HEK293 (cell line): ENCODE measurements at regions not wholly inside any gene's neighbourhood (a gene's known extent, or its start where the extent isn't known, plus 50 kb on each side); places are given as distances from the start of the nearest gene placed in this dataset.

Source experiments
- CTCF ChIA-PET: fragments of 350-600 bp; formaldehyde crosslinking; extraction: SDS; loops from one replicate; lab custom pipeline; 2021; ENCODE audit warnings: antibody characterized with exemption; lab: Yijun Ruan, JAX
- POLR2A ChIA-PET: fragments of 300-600 bp; formaldehyde crosslinking; extraction: SDS; loops from one replicate; lab custom pipeline; 2020; ENCODE audit warnings: antibody characterized with exemption, inconsistent platforms; lab: Yijun Ruan, JAX
- H3K27ac ChIP-seq: fragments of 200-500 bp; sonication (Bioruptor generic); 2 replicates; pipeline ENCODE4 v1.5.1; 2014; ENCODE audit warnings: low read depth, low read length, control low read depth, inconsistent platforms; ENCODE audit errors: extremely low read depth
- H3K36me3 ChIP-seq, 2 experiments: fragments of 200-500 bp in 1 of 2; sonication (Bioruptor generic) in 1 of 2; 1 replicate in 1 of 2; 2 replicates in 1 of 2; pipeline ENCODE4 v1.5.1; 2014 to 2017; ENCODE audit warnings: inconsistent platforms in 2 of 2, low read length in 2 of 2; ENCODE audit not compliant: control insufficient read depth in 2 of 2, insufficient read depth in 1 of 2
- H3K4me1 ChIP-seq: fragments of 200-500 bp; sonication (Bioruptor generic); 2 replicates; pipeline ENCODE4 v1.5.1; 2014; ENCODE audit warnings: mild to moderate bottlenecking, low read length, inconsistent platforms; ENCODE audit not compliant: control insufficient read depth, insufficient read depth
- H3K4me3 ChIP-seq: 2 replicates; pipeline ENCODE4 v1.5.1; 2011; ENCODE audit warnings: low read depth, mild to moderate bottlenecking, control low read depth, low read length, moderate library complexity
- H3K9me3 ChIP-seq: fragments of 200-500 bp; sonication (Bioruptor generic); 2 replicates; pipeline ENCODE4 v1.5.1; 2014; ENCODE audit warnings: low read depth, low read length, inconsistent platforms; ENCODE audit not compliant: control insufficient read depth, insufficient read depth
- BCL11A ChIP-seq: fragments of 450-650 bp; formaldehyde crosslinking; IDR thresholded peaks from 2 replicates; pipeline ENCODE4 v1.5.1; 2016; ENCODE audit warnings: low read depth, missing biosample characterization, missing genetic modification characterization
- HIC1 ChIP-seq: fragments of 450-650 bp; formaldehyde crosslinking; IDR thresholded peaks from 2 replicates; pipeline ENCODE4 v1.5.1; 2016; ENCODE audit warnings: missing biosample characterization, missing genetic modification characterization
- PBX3 ChIP-seq: sonication (generic); formaldehyde crosslinking; IDR thresholded peaks from 2 replicates; pipeline ENCODE4 v1.8.1; 2022; ENCODE audit warnings: mild to moderate bottlenecking, moderate library complexity, missing genetic modification reagents
- PRDM1 ChIP-seq: fragments of 450-650 bp; formaldehyde crosslinking; IDR thresholded peaks from 2 replicates; pipeline ENCODE4; 2016; ENCODE audit warnings: missing biosample characterization, missing genetic modification characterization
- REST ChIP-seq: fragments of 450-650 bp; formaldehyde crosslinking; IDR thresholded peaks from 2 replicates; pipeline ENCODE4 v1.5.1; 2016; ENCODE audit warnings: missing biosample characterization, missing genetic modification characterization
- SETDB1 ChIP-seq: IDR thresholded peaks from one replicate; pipeline ENCODE4 v1.6.1; 2017; ENCODE audit warnings: mild to moderate bottlenecking, low read length, moderate library complexity, mixed read lengths; ENCODE audit not compliant: insufficient read length
- SP3 ChIP-seq: fragments of 450-650 bp; formaldehyde crosslinking; IDR thresholded peaks from 2 replicates; pipeline ENCODE4 v1.5.1; 2016; ENCODE audit warnings: missing biosample characterization, missing genetic modification characterization
- TRIM28 ChIP-seq: IDR thresholded peaks from 2 replicates; pipeline ENCODE4 v1.6.1; 2011; ENCODE audit warnings: low read length, control low read depth, borderline replicate concordance
- WT1 ChIP-seq: fragments of 450-650 bp; formaldehyde crosslinking; IDR thresholded peaks from 2 replicates; pipeline ENCODE4 v1.5.1; 2016; ENCODE audit warnings: missing biosample characterization, missing genetic modification characterization
- YY2 ChIP-seq: fragments of 450-650 bp; formaldehyde crosslinking; IDR thresholded peaks from 2 replicates; pipeline ENCODE4 v1.5.1; 2016; ENCODE audit warnings: missing biosample characterization, missing genetic modification characterization
- ZBTB7A ChIP-seq: fragments of 450-650 bp; formaldehyde crosslinking; IDR thresholded peaks from 2 replicates; pipeline ENCODE4 v1.5.1; 2016; ENCODE audit warnings: low read depth, missing biosample characterization, missing genetic modification characterization
- ZFHX2 ChIP-seq: fragments of 450-650 bp; formaldehyde crosslinking; conservative IDR thresholded peaks from 2 replicates; pipeline ENCODE4 v1.5.1; 2016; ENCODE audit warnings: missing biosample characterization, missing genetic modification characterization
- ZNF184 ChIP-seq: fragments of 450-650 bp; IDR thresholded peaks from 2 replicates; pipeline ENCODE4 v1.5.1; 2018; ENCODE audit warnings: missing biosample characterization, mild to moderate bottlenecking, missing genetic modification characterization
- ZNF202 ChIP-seq: fragments of 450-650 bp; formaldehyde crosslinking; IDR thresholded peaks from 2 replicates; pipeline ENCODE4 v1.5.1; 2016; ENCODE audit warnings: missing biosample characterization, missing genetic modification characterization, borderline replicate concordance
- ZNF214 ChIP-seq: fragments of 450-650 bp; formaldehyde crosslinking; IDR thresholded peaks from 2 replicates; pipeline ENCODE4 v1.5.1; 2017; ENCODE audit warnings: missing biosample characterization, mild to moderate bottlenecking, missing genetic modification characterization, borderline replicate concordance
- ZNF239 ChIP-seq: fragments of 450-650 bp; formaldehyde crosslinking; IDR thresholded peaks from 2 replicates; pipeline ENCODE4 v1.5.1; 2016; ENCODE audit warnings: missing biosample characterization, missing genetic modification characterization
- ZNF24 ChIP-seq: fragments of 450-650 bp; formaldehyde crosslinking; IDR thresholded peaks from 2 replicates; pipeline ENCODE4 v1.5.1; 2016; ENCODE audit warnings: missing biosample characterization, missing genetic modification characterization
- ZNF341 ChIP-seq: fragments of 450-650 bp; formaldehyde crosslinking; IDR thresholded peaks from 2 replicates; pipeline ENCODE4; 2016; ENCODE audit warnings: low read depth, missing biosample characterization, missing genetic modification characterization
- ZNF394 ChIP-seq: fragments of 450-650 bp; formaldehyde crosslinking; IDR thresholded peaks from 2 replicates; pipeline ENCODE4 v1.5.1; 2016; ENCODE audit warnings: missing biosample characterization, missing genetic modification characterization, mild to moderate bottlenecking, moderate library complexity, borderline replicate concordance
- ZNF548 ChIP-seq: fragments of 450-650 bp; formaldehyde crosslinking; IDR thresholded peaks from 2 replicates; pipeline ENCODE4 v1.5.1; 2016; ENCODE audit warnings: missing biosample characterization, missing genetic modification characterization
- ZNF654 ChIP-seq: fragments of 450-650 bp; formaldehyde crosslinking; IDR thresholded peaks from 2 replicates; pipeline ENCODE4 v1.5.1; 2016; ENCODE audit warnings: low read depth, missing biosample characterization, missing genetic modification characterization
- ZNF692 ChIP-seq: fragments of 450-650 bp; formaldehyde crosslinking; IDR thresholded peaks from 2 replicates; pipeline ENCODE4 v1.5.1; 2016; ENCODE audit warnings: missing biosample characterization, missing genetic modification characterization
- ZNF768 ChIP-seq: fragments of 450-650 bp; formaldehyde crosslinking; IDR thresholded peaks from 2 replicates; pipeline ENCODE4 v1.5.1; 2018; ENCODE audit warnings: missing biosample characterization, mild to moderate bottlenecking, missing genetic modification characterization
- ZNF776 ChIP-seq: fragments of 450-650 bp; formaldehyde crosslinking; IDR thresholded peaks from 2 replicates; pipeline ENCODE4 v1.5.0; 2017; ENCODE audit warnings: missing biosample characterization, missing genetic modification characterization, borderline replicate concordance
- ZXDB ChIP-seq: fragments of 450-650 bp; formaldehyde crosslinking; IDR thresholded peaks from 2 replicates; pipeline ENCODE4 v1.5.1; 2016; ENCODE audit warnings: missing biosample characterization, missing genetic modification characterization

GRCh38 chr7:121501566-121501965, 105.5 kb upstream of the FAM3C start:
- ChIA-PET CTCF (no interaction called here), POLR2A (interaction anchor here (0.7 kb wide), 1 partner anchor 658 kb away, joined by 3 read pairs; no protein-coding TSS in a partner anchor)
- no peak overlapping the region for H3K4me3 ChIP-seq
- H3K36me3 ChIP-seq: no peaks in the 10 kb centered on the region
- no peaks in the 10 kb centered on the region for H3K4me1 ChIP-seq
- TF ChIP-seq ZBTB7A (tag by site-specific recombination) (no peak), ZNF654 (tag by site-specific recombination) (no peak), ZNF548 (tag by site-specific recombination) (no peak), WT1 (tag by site-specific recombination) (no peak), ZNF24 (tag by site-specific recombination) (no peak), ZNF202 (tag by site-specific recombination) (no peak), ZNF341 (tag by site-specific recombination) (no peak)
- H3K9me3 ChIP-seq: no peaks in the 10 kb centered on the region
- H3K27ac ChIP-seq: no peak overlapping the region

- CTCF ChIA-PET: no interaction called here
Measured at GRCh38 chr7:121500360-121501058, 104.4 kb upstream of the FAM3C start.

More at GRCh38 chr7:121500360-121501058, 104.4 kb upstream of the FAM3C start:
- Histone ChIP-seq H3K27ac (no peak overlapping the region), H3K4me1 (no peaks in the 10 kb centered on the region), H3K36me3 (no peaks in the 10 kb centered on the region), H3K4me3 (no peak overlapping the region), H3K9me3 (no peaks in the 10 kb centered on the region)
- TF ChIP-seq ZNF394 (tag by site-specific recombination) (no peak), HIC1 (tag by site-specific recombination) (no peak), SP3 (tag by site-specific recombination) (no peak), PBX3 (CRISPR knock-in tag) (no peak), BCL11A (no peak), ZNF184 (no peak), ZXDB (tag by site-specific recombination) (no peak), PRDM1 (tag by site-specific recombination) (no peak), ZNF692 (tag by site-specific recombination) (no peak), ZNF776 (no peak), ZFHX2 (no peak), REST (tag by site-specific recombination) (no peak), TRIM28 (no peak), ZNF239 (no peak), SETDB1 (no peak), ZNF202 (tag by site-specific recombination) (no peak), YY2 (tag by site-specific recombination) (no peak), ZNF768 (tag by site-specific recombination) (no peak), ZNF214 (no peak)
- POLR2A ChIA-PET: no interaction called here
